GM06990 (cell line): ENCODE measurements at regions not wholly inside any gene's neighbourhood (a gene's known extent, or its start where the extent isn't known, plus 50 kb on each side); places are given as distances from the start of the nearest gene placed in this dataset.

Experiments used
- DNase-seq: peaks from one replicate; pipeline ENCODE4 v3.0.0-alpha.2; 2011; ENCODE audit not compliant: insufficient read length; ENCODE audit errors: extremely low read depth
- H3K27me3 ChIP-seq: replicated peaks from 2 replicates; pipeline ENCODE4 v1.6.0; 2011; ENCODE audit warnings: low read length; ENCODE audit not compliant: control insufficient read depth, insufficient read depth
- H3K36me3 ChIP-seq: 2 replicates; pipeline ENCODE4 v1.5.1; 2011; ENCODE audit warnings: low read length; ENCODE audit not compliant: control insufficient read depth, insufficient read depth
- H3K4me3 ChIP-seq: replicated peaks from 2 replicates; pipeline ENCODE4 v1.5.1; 2011; ENCODE audit warnings: low read depth, mild to moderate bottlenecking, control low read depth, low read length
- TF ChIP-seq, protein P1 (sequence below): IDR thresholded peaks from 2 replicates; pipeline ENCODE4 v1.5.1; 2011; ENCODE audit warnings: low read length, control low read depth, mild to moderate bottlenecking, inconsistent platforms; ENCODE audit not compliant: insufficient read depth, poor library complexity, severe bottlenecking

GRCh38 chr9:90447773-90448172 is 194.9 kb downstream of the DIRAS2 start:
- Histone ChIP-seq H3K27me3 (no peaks in the 10 kb centered on the region; the same call in 1 of the 2 replicates), H3K36me3 (no peaks in the 10 kb centered on the region), H3K4me3 (no peak overlapping the region)
- TF ChIP-seq, protein P1, sequence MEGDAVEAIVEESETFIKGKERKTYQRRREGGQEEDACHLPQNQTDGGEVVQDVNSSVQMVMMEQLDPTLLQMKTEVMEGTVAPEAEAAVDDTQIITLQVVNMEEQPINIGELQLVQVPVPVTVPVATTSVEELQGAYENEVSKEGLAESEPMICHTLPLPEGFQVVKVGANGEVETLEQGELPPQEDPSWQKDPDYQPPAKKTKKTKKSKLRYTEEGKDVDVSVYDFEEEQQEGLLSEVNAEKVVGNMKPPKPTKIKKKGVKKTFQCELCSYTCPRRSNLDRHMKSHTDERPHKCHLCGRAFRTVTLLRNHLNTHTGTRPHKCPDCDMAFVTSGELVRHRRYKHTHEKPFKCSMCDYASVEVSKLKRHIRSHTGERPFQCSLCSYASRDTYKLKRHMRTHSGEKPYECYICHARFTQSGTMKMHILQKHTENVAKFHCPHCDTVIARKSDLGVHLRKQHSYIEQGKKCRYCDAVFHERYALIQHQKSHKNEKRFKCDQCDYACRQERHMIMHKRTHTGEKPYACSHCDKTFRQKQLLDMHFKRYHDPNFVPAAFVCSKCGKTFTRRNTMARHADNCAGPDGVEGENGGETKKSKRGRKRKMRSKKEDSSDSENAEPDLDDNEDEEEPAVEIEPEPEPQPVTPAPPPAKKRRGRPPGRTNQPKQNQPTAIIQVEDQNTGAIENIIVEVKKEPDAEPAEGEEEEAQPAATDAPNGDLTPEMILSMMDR = no peak
- DNase-seq = no peak

DNA sequence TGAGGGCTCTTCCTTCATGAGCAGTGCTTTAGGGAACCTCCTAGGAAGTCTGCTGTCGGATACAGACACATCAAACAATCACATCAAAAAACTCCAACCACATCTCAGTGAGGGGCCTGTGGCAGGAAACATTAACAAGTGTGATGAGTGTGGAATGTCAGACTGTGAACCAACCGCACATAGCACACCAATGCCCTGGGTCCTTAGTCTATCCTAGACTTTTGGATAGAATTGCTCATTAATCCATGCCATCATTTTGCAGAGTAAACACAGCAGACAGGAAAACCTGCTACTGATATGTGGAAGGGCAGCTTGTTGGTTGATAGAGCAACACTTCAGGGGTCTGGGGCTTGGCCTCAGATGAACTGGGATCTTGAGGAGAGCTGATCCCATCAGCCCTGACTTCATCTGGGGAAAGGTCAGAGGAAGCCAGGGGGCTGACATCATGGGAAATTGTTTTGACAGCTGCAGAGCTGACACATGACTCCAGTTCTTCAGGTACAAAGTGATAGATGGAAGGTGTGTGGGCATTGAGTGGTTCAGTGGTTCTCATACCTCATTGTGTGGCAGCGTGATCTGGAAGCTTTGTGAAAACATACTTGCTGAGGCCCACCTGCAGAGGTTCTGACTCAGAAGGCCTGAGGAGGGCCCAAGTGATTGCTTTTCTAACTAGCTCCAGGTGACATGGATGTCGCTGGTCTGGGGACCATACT is 193.3 kb downstream of the DIRAS2 start:
- DNase-seq = no peak
- no peaks in the 10 kb centered on the region for H3K36me3 ChIP-seq
- TF ChIP-seq, protein P1 = no peak
- H3K4me3 ChIP-seq = no peak overlapping the region
- no peaks in the 10 kb centered on the region; the same call in 1 of the 2 replicates for H3K27me3 ChIP-seq

DNA sequence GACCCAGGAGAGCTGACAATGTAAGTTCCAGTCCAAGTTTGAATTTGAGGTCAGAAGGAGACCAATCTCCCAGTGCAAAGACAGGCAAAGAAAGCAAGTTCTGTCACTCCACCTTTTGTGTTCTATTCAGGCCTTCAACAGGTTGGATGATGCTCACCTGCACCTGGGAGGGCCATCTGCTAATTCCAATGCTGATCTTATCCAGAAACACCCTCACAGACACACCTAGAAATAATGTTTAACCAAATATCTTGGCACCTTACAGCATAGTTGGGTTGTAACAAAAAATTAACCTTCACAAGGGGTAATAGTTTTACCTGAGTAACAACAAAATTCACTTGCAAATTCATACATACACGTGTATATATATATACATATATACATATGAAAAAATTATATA is 190.8 kb downstream of the DIRAS2 start:
- no peaks in the 10 kb centered on the region for H3K36me3 ChIP-seq
- TF ChIP-seq, protein P1 = no peak
- H3K27me3 ChIP-seq = no peaks in the 10 kb centered on the region
- H3K4me3 ChIP-seq = no peak overlapping the region
- DNase-seq = no peak

GRCh38 chr9:90455316-90455715 is 187.3 kb downstream of the DIRAS2 start:
- Histone ChIP-seq H3K27me3 (0 out of 2 replicates have a peak, but pooled peaks cover 1% of the 10 kb centered on the region), H3K36me3 (no peaks in the 10 kb centered on the region; the same call in 1 of the 2 replicates), H3K4me3 (no peak overlapping the region)
- TF ChIP-seq, protein P1 = no peak
- DNase-seq = no peak

DNA sequence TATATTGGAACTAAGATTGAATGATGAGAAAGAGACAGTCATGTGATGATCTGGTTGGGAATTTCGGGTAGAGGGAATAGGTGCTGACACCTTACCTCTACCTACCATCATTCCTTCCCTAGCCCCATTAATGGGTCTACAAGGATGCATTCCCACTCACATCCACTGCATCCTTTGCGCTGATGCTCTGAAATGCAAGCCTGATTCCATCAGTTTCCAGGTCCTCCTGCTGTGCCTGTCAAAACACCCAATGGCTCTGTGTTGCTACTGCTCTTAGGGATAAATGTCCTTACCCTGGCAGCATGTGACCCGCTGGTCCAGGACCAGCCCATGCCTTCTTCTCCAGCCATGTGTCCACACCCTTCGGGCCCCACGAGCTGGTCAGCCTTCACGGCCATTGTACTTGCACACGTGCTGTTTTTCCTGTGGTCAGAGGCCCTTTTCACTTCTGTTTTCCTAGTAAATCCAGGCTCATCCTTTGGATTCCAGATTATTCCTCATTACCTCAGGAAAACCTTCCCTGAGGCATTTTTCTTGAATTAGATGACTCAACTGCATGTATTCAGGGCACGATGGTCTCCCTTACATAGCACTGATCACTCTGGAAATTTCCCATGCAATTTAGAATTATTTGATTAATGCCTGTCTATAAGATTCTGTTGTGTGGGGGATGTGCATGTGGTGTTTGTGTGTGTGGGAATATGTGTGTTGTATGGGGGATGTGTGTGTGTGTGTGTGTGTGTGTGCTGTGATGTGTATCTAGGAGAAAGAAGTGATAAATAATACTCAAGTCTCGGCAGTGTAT is 185.0 kb downstream of the DIRAS2 start:
- Histone ChIP-seq H3K27me3 (0 out of 2 replicates have a peak, but pooled peaks cover 1% of the 10 kb centered on the region), H3K4me3 (no peak overlapping the region), H3K36me3 (no peaks in the 10 kb centered on the region; the same call in 1 of the 2 replicates)
- TF ChIP-seq, protein P1 = no peak
- no peak for DNase-seq
